ENCODE measurements at regions not wholly inside any gene's neighbourhood (a gene's known extent, or its start where the extent isn't known, plus 50 kb on each side); places are given as distances from the start of the nearest gene placed in this dataset.

DNA sequence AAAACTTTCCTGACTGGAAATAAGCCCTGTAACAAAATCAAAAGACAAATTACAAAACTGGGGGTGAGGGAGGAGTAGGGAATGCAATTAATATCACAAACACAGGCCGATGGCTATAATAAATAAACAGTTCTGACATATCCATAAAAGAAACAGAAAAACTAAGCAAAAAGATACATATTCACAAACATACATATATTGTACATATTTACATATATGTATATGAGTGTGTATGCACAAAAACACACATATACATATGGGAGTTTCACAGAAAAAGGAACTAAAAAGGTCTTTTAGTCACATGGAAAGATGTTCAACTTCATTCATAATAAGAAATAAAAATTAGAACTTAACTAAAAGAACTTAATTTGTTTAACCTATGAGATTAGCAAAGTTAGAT is 292.7 kb downstream of the TFAP2A start:
- no peak for DNase-seq (ENCODE audit: extremely low read depth, low read depth)
- TF ChIP-seq, protein P1, sequence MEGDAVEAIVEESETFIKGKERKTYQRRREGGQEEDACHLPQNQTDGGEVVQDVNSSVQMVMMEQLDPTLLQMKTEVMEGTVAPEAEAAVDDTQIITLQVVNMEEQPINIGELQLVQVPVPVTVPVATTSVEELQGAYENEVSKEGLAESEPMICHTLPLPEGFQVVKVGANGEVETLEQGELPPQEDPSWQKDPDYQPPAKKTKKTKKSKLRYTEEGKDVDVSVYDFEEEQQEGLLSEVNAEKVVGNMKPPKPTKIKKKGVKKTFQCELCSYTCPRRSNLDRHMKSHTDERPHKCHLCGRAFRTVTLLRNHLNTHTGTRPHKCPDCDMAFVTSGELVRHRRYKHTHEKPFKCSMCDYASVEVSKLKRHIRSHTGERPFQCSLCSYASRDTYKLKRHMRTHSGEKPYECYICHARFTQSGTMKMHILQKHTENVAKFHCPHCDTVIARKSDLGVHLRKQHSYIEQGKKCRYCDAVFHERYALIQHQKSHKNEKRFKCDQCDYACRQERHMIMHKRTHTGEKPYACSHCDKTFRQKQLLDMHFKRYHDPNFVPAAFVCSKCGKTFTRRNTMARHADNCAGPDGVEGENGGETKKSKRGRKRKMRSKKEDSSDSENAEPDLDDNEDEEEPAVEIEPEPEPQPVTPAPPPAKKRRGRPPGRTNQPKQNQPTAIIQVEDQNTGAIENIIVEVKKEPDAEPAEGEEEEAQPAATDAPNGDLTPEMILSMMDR (IDR thresholded peaks at IDR 0.05; ENCODE audit: low read depth, low read length, missing control alignments), result no peak
- no peak overlapping the region for H3K4me3 ChIP-seq (replicated peaks; ENCODE audit: low read depth, low read length)

DNA sequence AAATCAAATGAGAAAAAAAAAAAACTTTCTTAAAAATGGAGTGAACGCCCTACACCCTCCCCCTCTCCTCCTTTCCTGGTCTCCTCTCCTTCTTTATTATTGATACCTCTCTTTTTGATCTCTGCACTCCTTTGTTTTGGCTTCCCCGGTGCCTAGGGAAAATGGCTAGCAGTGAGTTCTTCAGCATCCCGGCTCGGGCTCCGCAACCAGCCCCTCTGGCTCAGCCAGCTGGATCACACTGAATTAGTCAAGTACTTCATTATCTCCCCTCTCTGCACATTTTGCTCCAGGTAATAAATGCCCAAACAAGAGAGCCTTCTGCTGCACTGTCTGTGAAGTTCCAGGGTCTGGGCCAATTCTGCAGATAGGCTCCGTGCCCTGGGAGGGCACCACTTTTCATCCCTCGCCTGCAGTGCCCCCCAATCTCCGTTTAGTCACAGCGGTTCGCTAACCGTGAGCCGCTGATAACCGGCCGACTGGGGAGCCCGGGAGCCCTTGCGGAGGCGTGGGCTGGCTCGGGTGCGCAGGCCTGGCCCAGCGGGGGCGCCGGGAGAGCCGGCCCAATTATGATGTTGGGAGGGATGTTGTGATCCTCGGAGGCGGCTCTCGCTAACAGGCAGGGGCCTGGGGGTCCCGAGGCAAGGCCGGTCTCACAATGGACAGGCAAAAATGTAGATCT is 301.9 kb downstream of the TFAP2A start:
- no peak for DNase-seq (ENCODE audit: extremely low read depth, low read depth)
- H3K4me3 ChIP-seq (replicated peaks; ENCODE audit: low read depth, low read length), result no peak overlapping the region
- TF ChIP-seq, protein P1 (IDR thresholded peaks at IDR 0.05; ENCODE audit: low read depth, low read length, missing control alignments), result no peak

DNA sequence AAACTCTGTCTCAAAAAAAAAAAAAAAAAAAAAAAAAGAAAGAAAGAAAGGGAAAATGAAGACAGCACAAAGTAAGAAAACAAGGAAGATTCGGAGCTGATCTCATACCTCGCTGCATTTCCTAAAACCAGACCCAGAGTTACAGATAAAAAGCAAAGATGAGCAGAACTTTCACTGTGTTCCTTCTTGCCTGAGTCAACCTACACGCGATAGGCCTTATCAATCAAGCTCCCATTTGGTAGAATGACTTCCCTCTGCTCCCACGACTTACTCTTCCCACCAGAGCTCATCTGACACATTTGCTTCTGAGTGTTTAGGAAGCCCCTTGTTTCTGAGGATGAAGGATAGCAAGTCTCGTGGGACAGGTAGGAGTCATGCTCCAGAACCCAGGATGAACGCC is 302.9 kb downstream of the TFAP2A start:
- no peak overlapping the region for H3K4me3 ChIP-seq (replicated peaks; ENCODE audit: low read depth, low read length)
- TF ChIP-seq, protein P1 (IDR thresholded peaks at IDR 0.05; ENCODE audit: low read depth, low read length, missing control alignments), result no peak
- DNase-seq (ENCODE audit: extremely low read depth, low read depth), result no peak

DNA sequence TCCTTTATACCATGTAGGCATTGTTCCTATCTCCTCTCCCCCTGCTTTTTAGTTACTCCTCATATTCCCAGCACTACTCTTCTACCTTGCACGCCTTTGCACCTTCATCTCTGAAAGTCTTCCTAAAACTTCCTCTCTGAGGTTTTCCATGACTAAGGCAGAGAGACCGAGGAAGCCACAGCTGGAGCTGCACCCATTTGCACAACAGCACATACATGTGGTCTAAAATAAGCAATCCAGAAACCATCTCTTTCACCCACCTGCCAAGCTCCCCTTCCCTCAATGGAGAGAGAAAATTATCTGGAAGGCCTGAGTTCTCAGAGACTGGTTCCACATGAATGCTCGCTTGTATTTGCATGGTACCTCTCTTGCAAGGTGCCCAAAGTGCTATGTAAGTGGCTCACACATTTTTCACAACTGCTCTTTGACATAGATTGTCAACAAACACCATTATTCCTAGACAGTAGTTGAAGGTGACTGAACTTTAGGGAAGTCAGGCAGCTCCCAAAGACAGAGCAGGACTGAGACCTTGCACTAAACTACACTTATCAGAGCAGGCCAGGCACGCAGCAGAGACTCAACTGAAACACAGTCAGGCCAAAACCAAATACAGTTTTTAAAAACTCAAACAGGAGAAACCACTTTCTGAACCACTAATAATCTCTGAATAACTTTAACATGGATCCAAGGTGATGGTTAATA is 313.2 kb downstream of the TFAP2A start:
- no peak overlapping the region for H3K4me3 ChIP-seq (replicated peaks; ENCODE audit: low read depth, low read length)
- DNase-seq (ENCODE audit: extremely low read depth, low read depth), result no peak
- TF ChIP-seq, protein P1 (IDR thresholded peaks at IDR 0.05; ENCODE audit: low read depth, low read length, missing control alignments), result no peak

DNA sequence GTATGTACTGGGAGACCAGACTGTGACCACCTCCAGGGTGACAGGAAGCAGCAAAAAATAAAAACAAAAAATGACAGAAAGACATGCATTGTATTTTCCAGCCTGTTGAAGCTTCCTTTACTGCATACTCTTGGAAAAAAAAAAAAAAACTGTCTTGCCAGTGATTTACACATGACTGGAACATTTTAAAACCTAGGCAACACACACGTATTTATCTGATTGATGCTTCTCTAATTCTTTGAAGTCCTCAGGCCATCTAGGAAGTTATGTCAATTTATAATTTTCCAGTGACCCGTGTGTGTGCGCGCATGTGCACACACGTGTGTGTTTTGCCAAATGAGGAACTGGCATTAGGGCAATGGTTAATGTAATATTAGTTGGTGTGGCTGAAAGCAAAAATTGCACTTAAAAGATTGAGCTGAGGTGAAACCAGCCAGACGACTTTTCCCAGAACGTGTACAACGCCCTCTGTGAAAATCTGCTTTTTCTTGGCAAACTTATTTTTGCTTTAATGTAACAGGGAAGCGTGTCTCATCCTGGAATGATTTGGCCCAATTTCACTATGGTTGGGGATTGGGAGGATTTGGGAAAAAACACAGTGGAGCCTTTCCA is 315.2 kb downstream of the TFAP2A start:
- no peak for DNase-seq (ENCODE audit: extremely low read depth, low read depth)
- TF ChIP-seq, protein P1 (IDR thresholded peaks at IDR 0.05; ENCODE audit: low read depth, low read length, missing control alignments), result no peak
- H3K4me3 ChIP-seq (replicated peaks; ENCODE audit: low read depth, low read length), result no peak overlapping the region

DNA sequence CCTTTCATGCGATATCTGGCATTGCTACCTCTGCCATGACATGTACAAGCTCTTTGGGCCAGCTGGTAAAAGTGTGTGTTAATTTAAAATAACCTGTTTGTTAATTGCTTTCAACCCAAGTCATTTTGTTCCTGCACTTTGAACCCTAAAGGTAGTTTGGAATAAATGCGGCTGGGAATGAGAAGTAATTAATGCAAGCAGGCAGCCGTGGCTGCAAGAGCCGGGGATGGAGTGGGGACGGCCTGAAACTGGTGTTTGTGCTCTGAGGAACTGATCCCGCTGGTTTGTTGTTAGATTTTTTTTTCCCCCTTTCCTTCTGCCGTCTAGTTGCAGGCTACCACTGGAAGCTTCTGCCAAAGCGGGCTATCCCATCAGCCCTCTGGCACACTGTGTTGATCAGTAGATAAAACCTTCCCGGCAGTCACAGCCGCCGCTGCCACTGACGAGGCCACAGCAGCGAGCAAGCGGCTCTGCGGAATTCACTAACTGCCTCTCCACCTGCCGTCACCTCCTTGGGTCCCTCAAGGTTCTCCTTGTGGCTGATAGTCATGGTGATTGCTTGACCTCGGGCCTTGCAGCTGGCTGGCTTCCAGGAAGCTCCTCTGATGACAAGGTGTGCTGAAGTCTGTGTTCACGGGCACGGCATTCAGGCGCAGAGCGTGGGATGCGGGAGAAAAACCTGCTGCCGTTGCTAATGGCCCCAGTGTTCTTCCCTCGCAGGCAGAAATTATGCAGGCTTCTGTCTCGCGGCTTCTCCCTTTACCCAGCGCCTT is 315.9 kb downstream of the TFAP2A start:
- TF ChIP-seq, protein P1 (IDR thresholded peaks at IDR 0.05; ENCODE audit: low read depth, low read length, missing control alignments), result no peak
- DNase-seq (ENCODE audit: extremely low read depth, low read depth), result no peak
- H3K4me3 ChIP-seq (replicated peaks; ENCODE audit: low read depth, low read length), result no peak overlapping the region
